ENCODE measurements at regions not wholly inside any gene's neighbourhood (a gene's known extent, or its start where the extent isn't known, plus 50 kb on each side); places are given as distances from the start of the nearest gene placed in this dataset.

GRCh38 chr15:36067483-36068274 lies 511.7 kb upstream of the CDIN1 start:
- Mint-ChIP-seq H3K27me3 (ENCODE audit: insufficient read depth, unreplicated experiment) (no peaks in the 10 kb centered on the region), H3K27ac (ENCODE audit: unreplicated experiment) (no peak overlapping the region), H3K4me3 (ENCODE audit: unreplicated experiment) (no peak overlapping the region), H3K36me3 (ENCODE audit: insufficient read depth, unreplicated experiment) (no peaks in the 10 kb centered on the region), H3K9me3 (ENCODE audit: unreplicated experiment) (no peaks in the 10 kb centered on the region), H3K4me1 (ENCODE audit: low read depth, unreplicated experiment) (no peaks in the 10 kb centered on the region)
- H3K9me3 ChIP-seq: no peaks in the 10 kb centered on the region
- H3K4me3 ChIP-seq (ENCODE audit: low read depth, low read length): no peak overlapping the region
- no peaks in the 10 kb centered on the region for H3K4me1 ChIP-seq
- no peaks in the 10 kb centered on the region for H3K27me3 ChIP-seq (replicated peaks; ENCODE audit: control insufficient read depth, insufficient read depth, low read length)
- intact Hi-C loops (cut with micrococcal nuclease; ENCODE audit: unreplicated experiment): no loop called here
- DNase-seq: no peak
- TF ChIP-seq, protein P1, sequence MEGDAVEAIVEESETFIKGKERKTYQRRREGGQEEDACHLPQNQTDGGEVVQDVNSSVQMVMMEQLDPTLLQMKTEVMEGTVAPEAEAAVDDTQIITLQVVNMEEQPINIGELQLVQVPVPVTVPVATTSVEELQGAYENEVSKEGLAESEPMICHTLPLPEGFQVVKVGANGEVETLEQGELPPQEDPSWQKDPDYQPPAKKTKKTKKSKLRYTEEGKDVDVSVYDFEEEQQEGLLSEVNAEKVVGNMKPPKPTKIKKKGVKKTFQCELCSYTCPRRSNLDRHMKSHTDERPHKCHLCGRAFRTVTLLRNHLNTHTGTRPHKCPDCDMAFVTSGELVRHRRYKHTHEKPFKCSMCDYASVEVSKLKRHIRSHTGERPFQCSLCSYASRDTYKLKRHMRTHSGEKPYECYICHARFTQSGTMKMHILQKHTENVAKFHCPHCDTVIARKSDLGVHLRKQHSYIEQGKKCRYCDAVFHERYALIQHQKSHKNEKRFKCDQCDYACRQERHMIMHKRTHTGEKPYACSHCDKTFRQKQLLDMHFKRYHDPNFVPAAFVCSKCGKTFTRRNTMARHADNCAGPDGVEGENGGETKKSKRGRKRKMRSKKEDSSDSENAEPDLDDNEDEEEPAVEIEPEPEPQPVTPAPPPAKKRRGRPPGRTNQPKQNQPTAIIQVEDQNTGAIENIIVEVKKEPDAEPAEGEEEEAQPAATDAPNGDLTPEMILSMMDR (IDR thresholded peaks at IDR 0.05; ENCODE audit: insufficient read depth in 1 of 2, low read depth in 1 of 2, low read length in 1 of 2, severe bottlenecking in 1 of 2, unreplicated experiment in 1 of 2): no peak
- ChIA-PET CTCF (no interaction called here), POLR2A (no interaction called here)
- no peaks in the 10 kb centered on the region for H3K36me3 ChIP-seq (ENCODE audit: control insufficient read depth, insufficient read depth, low read length)
- no TSS peak for BruUV-seq (replicated peaks)

- H3K4me1 Mint-ChIP-seq (ENCODE audit: low read depth, unreplicated experiment): no peaks in the 10 kb centered on the region
- CTCF ChIA-PET: no interaction called here
- POLR2A ChIA-PET: no interaction called here
- H3K9me3 Mint-ChIP-seq (ENCODE audit: unreplicated experiment): no peaks in the 10 kb centered on the region
- Histone ChIP-seq H3K9me3 (no peaks in the 10 kb centered on the region), H3K36me3 (ENCODE audit: control insufficient read depth, insufficient read depth, low read length) (no peaks in the 10 kb centered on the region), H3K4me1 (no peaks in the 10 kb centered on the region), H3K27me3 (replicated peaks; ENCODE audit: control insufficient read depth, insufficient read depth, low read length) (no peaks in the 10 kb centered on the region), H3K4me3 (ENCODE audit: low read depth, low read length) (no peak overlapping the region)
- TF ChIP-seq, protein P1 (IDR thresholded peaks at IDR 0.05; ENCODE audit: insufficient read depth in 1 of 2, low read depth in 1 of 2, low read length in 1 of 2, severe bottlenecking in 1 of 2, unreplicated experiment in 1 of 2): no peak
- no peak overlapping the region for H3K27ac Mint-ChIP-seq (ENCODE audit: unreplicated experiment)
- H3K36me3 Mint-ChIP-seq (ENCODE audit: insufficient read depth, unreplicated experiment): no peaks in the 10 kb centered on the region
- intact Hi-C loops (cut with micrococcal nuclease; ENCODE audit: unreplicated experiment): no loop called here
- H3K4me3 Mint-ChIP-seq (ENCODE audit: unreplicated experiment): no peak overlapping the region
- no peak for DNase-seq
- H3K27me3 Mint-ChIP-seq (ENCODE audit: insufficient read depth, unreplicated experiment): no peaks in the 10 kb centered on the region
- BruUV-seq (replicated peaks): no TSS peak
Observed at GRCh38 chr15:36075333-36075732, 504.1 kb upstream of the CDIN1 start.

- intact Hi-C loops (cut with micrococcal nuclease; ENCODE audit: unreplicated experiment): no loop called here
- Histone ChIP-seq H3K36me3 (ENCODE audit: control insufficient read depth, insufficient read depth, low read length) (no peaks in the 10 kb centered on the region), H3K9me3 (peaks cover 9% of the 10 kb centered on the region; the same call in 1 of the 2 replicates), H3K4me3 (ENCODE audit: low read depth, low read length) (no peak overlapping the region), H3K4me1 (no peaks in the 10 kb centered on the region), H3K27me3 (replicated peaks; ENCODE audit: control insufficient read depth, insufficient read depth, low read length) (no peaks in the 10 kb centered on the region)
- Mint-ChIP-seq H3K27me3 (ENCODE audit: insufficient read depth, unreplicated experiment) (peaks cover 3% of the 10 kb centered on the region), H3K4me1 (ENCODE audit: low read depth, unreplicated experiment) (no peaks in the 10 kb centered on the region), H3K9me3 (ENCODE audit: unreplicated experiment) (peaks cover 21% of the 10 kb centered on the region), H3K4me3 (ENCODE audit: unreplicated experiment) (no peak overlapping the region), H3K36me3 (ENCODE audit: insufficient read depth, unreplicated experiment) (no peaks in the 10 kb centered on the region), H3K27ac (ENCODE audit: unreplicated experiment) (no peak overlapping the region)
- POLR2A ChIA-PET: no interaction called here
- BruUV-seq (replicated peaks): no TSS peak
- TF ChIP-seq, protein P1 (IDR thresholded peaks at IDR 0.05; ENCODE audit: insufficient read depth in 1 of 2, low read depth in 1 of 2, low read length in 1 of 2, severe bottlenecking in 1 of 2, unreplicated experiment in 1 of 2): no peak
- CTCF ChIA-PET: no interaction called here
- no peak for DNase-seq
Observed at GRCh38 chr15:36079021-36079420, 500.4 kb upstream of the CDIN1 start.

All from Caco-2 (cell line).